Vagina (tissue), 2 donors: ENCODE measurements at regions not wholly inside any gene's neighbourhood (a gene's known extent, or its start where the extent isn't known, plus 50 kb on each side); places are given as distances from the start of the nearest gene placed in this dataset.

ENCODE experiments used
- DNase-seq, 2 donors: peaks; one replicate each; pipeline ENCODE4 v3.0.0-alpha.2; 2017; ENCODE audit errors: extremely low spot score in 2 of 2
- H3K27ac ChIP-seq: fragments of 200-600 bp; sonication (generic); one replicate; pipeline ENCODE4 v1.5.1; 2019
- H3K27me3 ChIP-seq: fragments of 200-600 bp; sonication (generic); one replicate; pipeline ENCODE4 v1.5.1; 2019
- H3K36me3 ChIP-seq, 2 donors: fragments of 200-600 bp; sonication (generic); one replicate each; pipeline ENCODE4 v1.5.1; 2017 to 2019
- H3K4me1 ChIP-seq: fragments of 200-600 bp; sonication (generic); one replicate; pipeline ENCODE4 v1.5.1; 2019
- H3K4me3 ChIP-seq, 2 donors: fragments of 200-600 bp; sonication (generic); 1 replicate in 1 of 2; 2 replicates in 1 of 2; pipeline ENCODE4 v1.5.1; 2016 to 2019
- H3K9me3 ChIP-seq: fragments of 200-600 bp; sonication (generic); one replicate; pipeline ENCODE4 v1.5.1; 2019
- POLR2A ChIP-seq, 2 donors: fragments of 450-650 bp; IDR thresholded peaks; one replicate each; pipeline ENCODE4 v1.6.1; 2017; ENCODE audit warnings: antibody characterized with exemption in 2 of 2, mild to moderate bottlenecking in 2 of 2, moderate library complexity in 2 of 2
- POLR2AphosphoS5 ChIP-seq, 2 donors: sonication (generic); formaldehyde crosslinking; IDR thresholded peaks; one replicate each; pipeline ENCODE4 v1.9.0; 2017; ENCODE audit warnings: antibody characterized with exemption in 2 of 2, mild to moderate bottlenecking in 2 of 2, low read depth in 1 of 2; ENCODE audit not compliant: insufficient read depth in 1 of 2
- intact Hi-C: fragments of 100-400 bp; cut with DNase I; formaldehyde crosslinking; loops from one replicate; pipeline ENCODE4 v1.15.1; 2023
- TF ChIP-seq, protein P1 (sequence below), 3 experiments: fragments of 450-650 bp in 2 of 3; fragments of 200-600 bp in 1 of 3; sonication (generic) in 1 of 3; IDR thresholded peaks; one replicate each; pipeline ENCODE4 v1.5.1; 2017 to 2019; ENCODE audit warnings: antibody characterized with exemption in 3 of 3, mild to moderate bottlenecking in 2 of 3, moderate library complexity in 2 of 3

- H3K9me3 ChIP-seq, result no peaks in the 10 kb centered on the region
- H3K4me3 ChIP-seq, result no peak overlapping the region
- no peak overlapping the region for H3K27ac ChIP-seq
- intact Hi-C loops, result no loop called here
- no peak for TF ChIP-seq POLR2AphosphoS5 (IDR thresholded peaks at IDR 0.05; ENCODE audit: insufficient read depth in 1 of 2, low read depth in 1 of 2)
- H3K36me3 ChIP-seq, result no peaks in the 10 kb centered on the region
- H3K4me1 ChIP-seq, result no peaks in the 10 kb centered on the region
- DNase-seq, result no peak
- no peaks in the 10 kb centered on the region for H3K27me3 ChIP-seq
Measured at GRCh38 chr5:158519433-158520021, 580.2 kb downstream of the EBF1 start.

DNA sequence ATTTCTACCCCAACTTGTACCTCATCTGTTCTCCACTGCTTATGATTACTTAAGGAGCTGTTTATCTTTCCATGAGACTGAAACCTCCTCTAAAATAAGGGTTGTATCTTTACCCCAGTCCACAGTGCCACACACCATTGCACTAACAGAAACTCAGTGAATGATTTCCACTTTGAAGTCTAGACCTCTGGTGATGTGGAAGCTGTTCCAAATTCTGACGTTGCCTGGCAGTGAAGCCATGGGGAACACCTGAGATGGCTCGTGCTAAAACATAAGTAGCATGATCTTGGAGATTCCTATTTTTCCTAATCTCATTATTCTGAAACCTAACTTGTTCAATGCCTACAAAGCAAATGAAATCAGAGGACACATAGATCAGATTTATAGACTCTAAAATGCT is 583.2 kb downstream of the EBF1 start:
- Histone ChIP-seq H3K9me3 (no peaks in the 10 kb centered on the region), H3K27ac (no peak overlapping the region), H3K4me1 (no peaks in the 10 kb centered on the region), H3K27me3 (no peaks in the 10 kb centered on the region), H3K4me3 (no peak overlapping the region), H3K36me3 (no peaks in the 10 kb centered on the region)
- no peak for DNase-seq
- intact Hi-C loops, result no loop called here
- no peak for TF ChIP-seq POLR2A (IDR thresholded peaks at IDR 0.05)
- TF ChIP-seq, protein P1, sequence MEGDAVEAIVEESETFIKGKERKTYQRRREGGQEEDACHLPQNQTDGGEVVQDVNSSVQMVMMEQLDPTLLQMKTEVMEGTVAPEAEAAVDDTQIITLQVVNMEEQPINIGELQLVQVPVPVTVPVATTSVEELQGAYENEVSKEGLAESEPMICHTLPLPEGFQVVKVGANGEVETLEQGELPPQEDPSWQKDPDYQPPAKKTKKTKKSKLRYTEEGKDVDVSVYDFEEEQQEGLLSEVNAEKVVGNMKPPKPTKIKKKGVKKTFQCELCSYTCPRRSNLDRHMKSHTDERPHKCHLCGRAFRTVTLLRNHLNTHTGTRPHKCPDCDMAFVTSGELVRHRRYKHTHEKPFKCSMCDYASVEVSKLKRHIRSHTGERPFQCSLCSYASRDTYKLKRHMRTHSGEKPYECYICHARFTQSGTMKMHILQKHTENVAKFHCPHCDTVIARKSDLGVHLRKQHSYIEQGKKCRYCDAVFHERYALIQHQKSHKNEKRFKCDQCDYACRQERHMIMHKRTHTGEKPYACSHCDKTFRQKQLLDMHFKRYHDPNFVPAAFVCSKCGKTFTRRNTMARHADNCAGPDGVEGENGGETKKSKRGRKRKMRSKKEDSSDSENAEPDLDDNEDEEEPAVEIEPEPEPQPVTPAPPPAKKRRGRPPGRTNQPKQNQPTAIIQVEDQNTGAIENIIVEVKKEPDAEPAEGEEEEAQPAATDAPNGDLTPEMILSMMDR (IDR thresholded peaks at IDR 0.05), result no peak
- no peak for TF ChIP-seq POLR2AphosphoS5 (IDR thresholded peaks at IDR 0.05; ENCODE audit: insufficient read depth in 1 of 2, low read depth in 1 of 2)

DNA sequence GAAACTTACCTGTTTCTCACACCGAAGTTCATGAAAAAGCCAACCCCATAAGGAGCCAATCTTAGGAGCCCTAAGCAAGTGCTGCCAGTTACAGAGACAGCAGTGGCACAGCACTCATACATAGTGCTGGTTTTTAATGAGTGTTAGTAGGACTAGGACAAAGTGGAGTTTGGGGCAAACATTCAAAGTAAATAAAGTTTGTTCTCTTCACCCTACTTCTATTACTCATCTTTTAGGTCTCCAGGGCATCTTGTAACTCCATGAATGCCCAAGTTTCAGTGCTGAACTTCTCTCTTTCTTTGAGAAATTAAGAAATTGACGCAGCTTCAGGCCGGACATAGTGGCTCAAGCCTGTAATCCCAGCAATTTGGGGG is 584.7 kb downstream of the EBF1 start:
- no peak overlapping the region for H3K4me3 ChIP-seq
- H3K9me3 ChIP-seq, result no peaks in the 10 kb centered on the region
- intact Hi-C loops, result no loop called here
- no peaks in the 10 kb centered on the region for H3K27me3 ChIP-seq
- no peaks in the 10 kb centered on the region for H3K36me3 ChIP-seq
- no peaks in the 10 kb centered on the region for H3K4me1 ChIP-seq
- no peak overlapping the region for H3K27ac ChIP-seq
- no peak for DNase-seq
- TF ChIP-seq POLR2AphosphoS5 (IDR thresholded peaks at IDR 0.05; ENCODE audit: insufficient read depth in 1 of 2, low read depth in 1 of 2) (no peak), POLR2A (IDR thresholded peaks at IDR 0.05) (no peak)
- TF ChIP-seq, protein P1 (IDR thresholded peaks at IDR 0.05), result no peak

- Histone ChIP-seq H3K4me3 (no peak overlapping the region), H3K9me3 (no peaks in the 10 kb centered on the region), H3K36me3 (no peaks in the 10 kb centered on the region), H3K27ac (no peak overlapping the region), H3K27me3 (no peaks in the 10 kb centered on the region), H3K4me1 (no peaks in the 10 kb centered on the region)
- DNase-seq, result no peak
- TF ChIP-seq POLR2AphosphoS5 (IDR thresholded peaks at IDR 0.05; ENCODE audit: insufficient read depth in 1 of 2, low read depth in 1 of 2) (no peak), POLR2A (IDR thresholded peaks at IDR 0.05) (no peak)
- TF ChIP-seq, protein P1 (IDR thresholded peaks at IDR 0.05), result no peak
- intact Hi-C loops, result no loop called here
Measured at GRCh38 chr5:158514319-158514985, 585.3 kb downstream of the EBF1 start.

- Histone ChIP-seq H3K9me3 (no peaks in the 10 kb centered on the region), H3K4me3 (no peak overlapping the region), H3K4me1 (no peaks in the 10 kb centered on the region), H3K27me3 (no peaks in the 10 kb centered on the region), H3K36me3 (no peaks in the 10 kb centered on the region), H3K27ac (no peak overlapping the region)
- TF ChIP-seq POLR2AphosphoS5 (IDR thresholded peaks at IDR 0.05; ENCODE audit: insufficient read depth in 1 of 2, low read depth in 1 of 2) (no peak), POLR2A (IDR thresholded peaks at IDR 0.05) (no peak)
- TF ChIP-seq, protein P1 (IDR thresholded peaks at IDR 0.05), result no peak
- DNase-seq, result no peak
- intact Hi-C loops, result no loop called here
Measured at GRCh38 chr5:158513490-158514318, 586.0 kb downstream of the EBF1 start.
